ENCODE measurements at regions not wholly inside any gene's neighbourhood (a gene's known extent, or its start where the extent isn't known, plus 50 kb on each side); places are given as distances from the start of the nearest gene placed in this dataset.

GRCh38 chr5:174418809-174419539 lies 305.4 kb upstream of the MSX2 start:
- Histone ChIP-seq H3K9me3 (ENCODE audit: control insufficient read depth, insufficient read depth, low read length) (no peaks in the 10 kb centered on the region), H3K9ac (ENCODE audit: low read depth, low read length) (peak overlapping the region; percentile 58), H3K4me1 (ENCODE audit: insufficient read depth, low read length) (no peaks in the 10 kb centered on the region; the same call in 1 of the 2 replicates), H3K36me3 (ENCODE audit: insufficient read depth, low read length) (no peaks in the 10 kb centered on the region)

GRCh38 chr5:174419540-174420132 lies 304.7 kb upstream of the MSX2 start:
- no peaks in the 10 kb centered on the region; the same call in 1 of the 2 replicates for H3K4me1 ChIP-seq (ENCODE audit: insufficient read depth, low read length)
- H3K9me3 ChIP-seq (ENCODE audit: control insufficient read depth, insufficient read depth, low read length) = no peaks in the 10 kb centered on the region
- peak overlapping the region; percentile 58 for H3K9ac ChIP-seq (ENCODE audit: low read depth, low read length)
- no peaks in the 10 kb centered on the region for H3K36me3 ChIP-seq (ENCODE audit: insufficient read depth, low read length)

DNA sequence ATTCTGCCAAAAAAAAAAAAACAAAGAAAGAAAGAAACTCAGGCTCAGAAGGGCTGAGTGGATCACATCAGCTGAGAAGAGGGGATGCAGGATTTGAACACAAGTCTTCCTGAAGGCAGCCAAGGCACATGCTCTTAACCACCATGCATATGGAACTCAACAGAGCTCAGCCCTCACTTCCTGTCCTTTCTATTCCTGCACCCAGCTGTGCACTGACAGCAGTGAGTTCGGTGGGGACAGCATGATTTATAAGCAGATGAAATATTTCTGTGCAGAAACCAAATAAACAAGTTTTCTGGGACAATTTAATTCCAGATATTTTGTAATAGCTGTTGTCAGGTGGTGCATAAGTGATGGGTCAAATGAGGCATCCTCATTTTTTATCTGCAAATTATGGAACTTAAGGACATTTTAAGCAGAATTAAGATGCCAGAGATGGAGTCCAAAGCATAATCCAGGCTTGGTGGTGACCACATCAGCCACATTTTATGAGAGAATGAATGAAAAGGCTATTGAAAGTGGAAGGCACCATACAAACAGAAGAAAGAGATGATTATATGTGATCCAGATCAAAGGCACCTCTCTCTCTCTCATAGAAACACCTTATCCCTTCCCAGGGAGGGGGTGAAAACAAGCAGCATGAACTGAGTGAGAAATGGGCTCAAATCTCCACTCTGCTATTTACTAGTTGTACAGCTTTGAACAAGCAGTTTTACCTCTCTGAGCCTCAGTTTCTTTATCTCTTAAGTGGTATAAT lies 303.6 kb upstream of the MSX2 start:
- Histone ChIP-seq H3K4me1 (ENCODE audit: insufficient read depth, low read length) (peaks cover 7% of the 10 kb centered on the region), H3K36me3 (ENCODE audit: insufficient read depth, low read length) (no peaks in the 10 kb centered on the region), H3K9me3 (ENCODE audit: control insufficient read depth, insufficient read depth, low read length) (no peaks in the 10 kb centered on the region), H3K9ac (ENCODE audit: low read depth, low read length) (no peak overlapping the region)

DNA sequence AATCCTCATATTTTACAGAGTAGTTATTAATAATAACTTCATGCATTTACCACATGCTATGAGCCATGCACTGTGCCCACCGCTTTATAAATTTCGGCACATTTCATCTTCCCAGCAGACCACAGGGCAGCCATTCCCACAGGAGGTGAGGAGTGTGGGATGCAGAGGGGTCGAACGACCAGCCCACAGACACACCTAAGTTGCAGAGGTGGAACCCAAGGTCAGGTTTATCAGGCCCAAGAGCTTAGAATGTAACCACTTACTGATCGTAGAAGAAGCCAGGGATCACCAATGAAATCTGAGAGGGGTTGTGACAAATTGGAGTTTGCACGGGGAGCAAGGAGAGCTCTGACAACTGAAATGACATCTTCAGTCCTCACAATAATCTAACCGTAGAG lies 303.0 kb upstream of the MSX2 start:
- no peaks in the 10 kb centered on the region for H3K36me3 ChIP-seq (ENCODE audit: insufficient read depth, low read length)
- H3K4me1 ChIP-seq (ENCODE audit: insufficient read depth, low read length) = peaks cover 7% of the 10 kb centered on the region
- H3K9me3 ChIP-seq (ENCODE audit: control insufficient read depth, insufficient read depth, low read length) = no peaks in the 10 kb centered on the region
- H3K9ac ChIP-seq (ENCODE audit: low read depth, low read length) = no peak overlapping the region

GRCh38 chr5:174423558-174423957 lies 300.8 kb upstream of the MSX2 start:
- H3K9me3 ChIP-seq (ENCODE audit: control insufficient read depth, insufficient read depth, low read length) = no peaks in the 10 kb centered on the region
- peaks cover 7% of the 10 kb centered on the region for H3K4me1 ChIP-seq (ENCODE audit: insufficient read depth, low read length)
- H3K9ac ChIP-seq (ENCODE audit: low read depth, low read length) = no peak overlapping the region
- no peaks in the 10 kb centered on the region for H3K36me3 ChIP-seq (ENCODE audit: insufficient read depth, low read length)

DNA sequence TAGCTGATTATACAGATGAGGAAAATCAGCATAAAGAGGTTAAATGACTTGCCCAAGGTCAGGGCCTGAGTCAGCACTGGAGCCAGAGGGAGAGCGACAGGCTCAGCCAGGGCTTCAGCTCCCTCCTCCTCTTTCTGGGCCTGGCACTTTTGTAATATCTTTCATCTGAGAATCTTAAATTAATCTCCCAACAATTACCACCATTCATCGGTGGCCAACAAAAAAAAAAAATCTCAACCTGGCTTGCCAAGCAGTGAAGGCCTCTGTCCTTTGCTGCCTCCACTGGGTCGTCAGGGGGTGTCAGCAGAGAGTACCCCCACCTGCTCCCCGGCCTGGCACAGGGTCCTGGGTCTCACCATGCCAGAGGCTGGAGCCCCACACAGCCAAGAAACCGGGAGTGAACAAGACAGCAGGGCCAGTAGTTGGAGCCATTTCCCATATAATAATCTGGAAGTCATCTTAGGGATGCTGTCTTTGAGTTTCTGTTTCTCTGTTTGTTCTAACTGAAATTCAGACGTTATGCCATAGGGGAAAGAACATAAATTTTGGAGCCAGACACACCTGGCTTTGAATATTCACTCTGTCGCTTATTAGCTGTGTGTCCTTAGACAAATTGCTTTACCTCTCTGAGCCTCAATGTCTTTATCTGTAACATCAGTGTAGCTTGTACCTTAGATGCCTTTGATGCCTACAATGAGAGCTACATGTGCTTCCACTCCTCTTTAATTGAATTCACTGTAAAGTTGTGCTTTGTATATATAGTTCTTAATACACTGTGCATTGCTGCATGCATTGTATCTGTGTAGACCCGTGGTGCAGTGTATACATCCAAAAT lies 299.9 kb upstream of the MSX2 start:
- no peaks in the 10 kb centered on the region for H3K36me3 ChIP-seq (ENCODE audit: insufficient read depth, low read length)
- H3K9ac ChIP-seq (ENCODE audit: low read depth, low read length) = no peak overlapping the region
- peaks cover 7% of the 10 kb centered on the region for H3K4me1 ChIP-seq (ENCODE audit: insufficient read depth, low read length)
- no peaks in the 10 kb centered on the region for H3K9me3 ChIP-seq (ENCODE audit: control insufficient read depth, insufficient read depth, low read length)

- Histone ChIP-seq H3K4me1 (ENCODE audit: insufficient read depth, low read length) (peaks cover 7% of the 10 kb centered on the region), H3K9me3 (ENCODE audit: control insufficient read depth, insufficient read depth, low read length) (no peaks in the 10 kb centered on the region), H3K36me3 (ENCODE audit: insufficient read depth, low read length) (no peaks in the 10 kb centered on the region), H3K9ac (ENCODE audit: low read depth, low read length) (no peak overlapping the region)
Observed at GRCh38 chr5:174425271-174425963, 299.0 kb upstream of the MSX2 start.

DNA sequence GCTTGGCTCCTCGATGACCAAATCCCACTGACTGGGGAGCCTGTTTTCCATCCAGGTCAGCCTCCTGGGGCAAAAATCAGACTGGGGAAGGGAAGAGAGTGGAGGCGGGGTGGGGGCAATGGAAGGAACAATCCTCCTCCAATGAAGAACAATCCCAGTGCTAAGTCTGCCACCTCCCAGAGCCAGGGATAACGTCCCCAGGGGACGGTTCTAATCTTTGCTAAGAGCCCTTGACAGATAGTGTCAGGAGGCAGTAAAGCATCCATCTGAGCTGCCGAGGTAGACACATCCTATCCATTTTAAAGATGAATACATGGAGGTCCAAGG lies 298.5 kb upstream of the MSX2 start:
- peaks cover 7% of the 10 kb centered on the region for H3K4me1 ChIP-seq (ENCODE audit: insufficient read depth, low read length)
- H3K9ac ChIP-seq (ENCODE audit: low read depth, low read length) = no peak overlapping the region
- no peaks in the 10 kb centered on the region for H3K36me3 ChIP-seq (ENCODE audit: insufficient read depth, low read length)
- H3K9me3 ChIP-seq (ENCODE audit: control insufficient read depth, insufficient read depth, low read length) = no peaks in the 10 kb centered on the region

DNA sequence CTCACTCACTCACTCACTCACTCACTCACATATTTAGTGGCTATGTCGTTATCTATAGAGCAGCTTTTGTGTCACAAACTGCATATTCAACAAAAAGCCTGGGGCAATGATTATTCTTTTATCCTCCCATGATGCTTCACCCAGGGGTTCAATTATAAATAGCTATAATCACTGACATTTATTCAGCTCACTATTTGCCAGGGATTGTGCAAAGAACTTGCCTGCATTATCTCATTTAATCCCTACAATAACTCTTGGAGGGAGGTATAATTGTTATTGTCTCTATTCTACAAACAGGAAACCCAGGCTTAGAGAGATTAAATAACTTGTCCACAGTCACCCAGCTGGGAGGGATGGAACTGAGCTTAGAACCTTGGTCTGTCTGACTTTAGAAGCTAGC lies 298.0 kb upstream of the MSX2 start:
- H3K4me1 ChIP-seq (ENCODE audit: insufficient read depth, low read length) = peaks cover 7% of the 10 kb centered on the region
- no peaks in the 10 kb centered on the region for H3K9me3 ChIP-seq (ENCODE audit: control insufficient read depth, insufficient read depth, low read length)
- H3K9ac ChIP-seq (ENCODE audit: low read depth, low read length) = no peak overlapping the region
- H3K36me3 ChIP-seq (ENCODE audit: insufficient read depth, low read length) = no peaks in the 10 kb centered on the region

DNA sequence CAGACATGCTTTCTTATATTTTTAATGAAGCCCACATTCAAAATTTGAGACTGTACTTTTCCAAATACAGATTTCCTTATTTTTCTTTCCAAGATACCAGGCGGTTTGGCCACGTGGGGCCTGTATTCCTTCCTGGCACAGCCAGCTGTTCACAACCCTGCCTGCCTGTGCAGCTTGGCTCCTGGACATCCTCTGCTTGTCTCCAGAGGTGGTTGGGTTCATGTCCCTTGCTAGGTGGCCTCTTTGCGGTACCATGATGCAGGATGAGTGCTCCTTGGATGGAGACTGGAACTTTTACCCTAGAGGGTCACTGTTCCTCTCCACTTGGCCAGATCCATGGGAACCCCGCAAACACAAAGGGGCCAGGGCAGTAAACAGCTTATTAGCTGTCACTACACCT lies 297.5 kb upstream of the MSX2 start:
- Histone ChIP-seq H3K4me1 (ENCODE audit: insufficient read depth, low read length) (peaks cover 11% of the 10 kb centered on the region), H3K9me3 (ENCODE audit: control insufficient read depth, insufficient read depth, low read length) (no peaks in the 10 kb centered on the region), H3K36me3 (ENCODE audit: insufficient read depth, low read length) (no peaks in the 10 kb centered on the region), H3K9ac (ENCODE audit: low read depth, low read length) (no peak overlapping the region)

GRCh38 chr5:174427304-174427703 lies 297.1 kb upstream of the MSX2 start:
- H3K36me3 ChIP-seq (ENCODE audit: insufficient read depth, low read length) = no peaks in the 10 kb centered on the region
- no peak overlapping the region for H3K9ac ChIP-seq (ENCODE audit: low read depth, low read length)
- H3K4me1 ChIP-seq (ENCODE audit: insufficient read depth, low read length) = peaks cover 11% of the 10 kb centered on the region
- H3K9me3 ChIP-seq (ENCODE audit: control insufficient read depth, insufficient read depth, low read length) = no peaks in the 10 kb centered on the region

- H3K4me1 ChIP-seq (ENCODE audit: insufficient read depth, low read length) = peaks cover 11% of the 10 kb centered on the region
- no peaks in the 10 kb centered on the region for H3K9me3 ChIP-seq (ENCODE audit: control insufficient read depth, insufficient read depth, low read length)
- no peak overlapping the region for H3K9ac ChIP-seq (ENCODE audit: low read depth, low read length)
- H3K36me3 ChIP-seq (ENCODE audit: insufficient read depth, low read length) = no peaks in the 10 kb centered on the region
Observed at GRCh38 chr5:174428895-174429294, 295.5 kb upstream of the MSX2 start.

DNA sequence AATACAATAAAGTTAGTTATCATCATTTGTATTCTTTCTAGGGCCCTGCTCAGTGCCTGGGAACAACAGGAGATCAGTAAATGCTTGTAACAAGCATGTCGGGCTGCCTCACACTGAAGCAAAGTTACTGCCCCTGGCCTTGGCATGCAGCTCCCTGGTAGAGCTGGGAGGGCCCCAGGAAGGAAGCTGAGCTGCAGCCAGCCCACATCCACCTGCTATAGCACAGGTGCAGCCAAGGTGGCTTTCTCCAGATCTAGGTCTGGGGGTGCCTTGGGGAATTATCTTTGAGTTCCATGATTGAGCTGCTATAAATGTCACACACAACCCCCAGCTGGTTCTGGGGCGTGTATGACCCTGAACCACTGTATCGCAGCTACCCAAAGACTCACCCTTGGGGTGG lies 293.4 kb upstream of the MSX2 start:
- Histone ChIP-seq H3K9ac (ENCODE audit: low read depth, low read length) (no peak overlapping the region), H3K36me3 (ENCODE audit: insufficient read depth, low read length) (no peaks in the 10 kb centered on the region), H3K9me3 (ENCODE audit: control insufficient read depth, insufficient read depth, low read length) (no peaks in the 10 kb centered on the region), H3K4me1 (ENCODE audit: insufficient read depth, low read length) (peaks cover 4% of the 10 kb centered on the region; the same call in 1 of the 2 replicates)

DNA sequence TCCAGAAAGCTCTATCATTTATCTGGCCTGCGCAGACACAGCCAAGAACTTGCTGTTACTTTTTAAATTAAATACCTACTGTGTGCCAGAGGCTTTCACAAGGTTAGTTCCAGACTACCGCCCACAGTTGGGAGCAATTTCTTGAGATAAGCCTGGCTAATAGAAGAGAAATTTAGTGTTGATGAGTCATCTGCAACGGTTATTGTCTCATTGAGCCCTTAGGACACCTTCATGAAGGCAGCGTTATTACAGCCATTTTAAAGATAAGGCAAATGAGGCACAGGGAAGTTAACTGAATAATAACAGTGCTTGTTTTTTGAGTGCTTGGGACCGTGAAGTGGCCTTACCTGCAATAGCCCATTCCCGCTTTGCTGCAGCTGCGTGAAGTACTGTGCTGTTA lies 292.9 kb upstream of the MSX2 start:
- Histone ChIP-seq H3K36me3 (ENCODE audit: insufficient read depth, low read length) (no peaks in the 10 kb centered on the region), H3K4me1 (ENCODE audit: insufficient read depth, low read length) (peaks cover 4% of the 10 kb centered on the region; the same call in 1 of the 2 replicates)

More for the DNA sequence above, 292.9 kb upstream of the MSX2 start:
- no peak overlapping the region for H3K9ac ChIP-seq (ENCODE audit: low read depth, low read length)
- no peaks in the 10 kb centered on the region for H3K9me3 ChIP-seq (ENCODE audit: control insufficient read depth, insufficient read depth, low read length)

Data from ES-I3 (cell line).